H54 (cell line): ENCODE measurements at regions not wholly inside any gene's neighbourhood (a gene's known extent, or its start where the extent isn't known, plus 50 kb on each side); places are given as distances from the start of the nearest gene placed in this dataset.
"Not testable (repeated sequence)": the region's sequence is repeated elsewhere in the genome, so short reads cannot be mapped to it uniquely, and the experiment has no call there.

ENCODE experiments used
- DNase-seq: peaks from one replicate; pipeline ENCODE4 v3.0.0; 2011; ENCODE audit warnings: low spot score, mixed read lengths; ENCODE audit not compliant: insufficient read length
- FAIRE-seq: peaks from 3 replicates; lab custom pipeline; 2011; peaks lifted over from hg19 to GRCh38; lab: Jason Lieb, UNC
- POLR2A ChIP-seq: IDR thresholded peaks from 2 replicates; pipeline ENCODE4 v1.6.1; 2011; ENCODE audit warnings: low read depth, mild to moderate bottlenecking, low read length

DNA sequence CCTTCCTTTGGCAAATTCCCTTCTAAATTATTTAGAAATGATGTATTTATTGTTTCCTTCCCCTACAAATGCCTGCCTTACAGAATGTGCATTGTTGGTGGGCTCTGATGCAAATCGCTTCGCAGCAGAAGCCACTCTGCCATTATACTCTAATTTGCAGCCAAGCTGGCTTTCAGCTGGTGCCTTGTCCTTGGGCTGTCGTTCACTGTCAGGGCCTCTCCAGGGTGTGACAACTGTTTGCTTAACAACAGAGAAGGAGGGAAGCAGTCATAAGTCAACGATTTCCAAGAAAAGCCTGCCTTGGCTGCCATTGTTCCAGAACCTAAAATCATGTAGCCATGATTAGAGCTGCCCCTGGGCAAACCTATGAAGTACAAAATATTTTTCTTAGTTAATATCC is 260.1 kb upstream of the RGMB start:
- TF ChIP-seq POLR2A: no peak
- no peak for DNase-seq
- FAIRE-seq: no peak

DNA sequence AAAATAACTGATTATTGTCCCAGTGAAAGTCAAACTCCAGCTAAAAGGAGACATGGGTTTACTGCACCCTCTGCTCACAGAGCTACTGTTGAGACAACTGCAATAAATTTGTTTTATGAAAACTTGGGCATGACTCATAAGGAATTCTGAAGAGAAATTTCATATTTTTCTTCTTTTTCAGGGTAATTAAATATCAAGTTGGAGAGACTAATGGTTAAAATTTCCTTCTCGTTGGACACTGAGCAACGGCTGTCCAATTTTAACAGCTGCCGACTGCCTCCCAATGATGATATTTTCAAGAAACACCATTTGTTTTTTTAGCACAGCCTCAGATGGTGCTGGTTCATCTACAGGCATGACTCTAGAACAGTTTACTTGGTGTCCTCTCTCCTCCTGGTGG is 259.2 kb upstream of the RGMB start:
- DNase-seq (no peak), FAIRE-seq (no peak)
- no peak for TF ChIP-seq POLR2A

DNA sequence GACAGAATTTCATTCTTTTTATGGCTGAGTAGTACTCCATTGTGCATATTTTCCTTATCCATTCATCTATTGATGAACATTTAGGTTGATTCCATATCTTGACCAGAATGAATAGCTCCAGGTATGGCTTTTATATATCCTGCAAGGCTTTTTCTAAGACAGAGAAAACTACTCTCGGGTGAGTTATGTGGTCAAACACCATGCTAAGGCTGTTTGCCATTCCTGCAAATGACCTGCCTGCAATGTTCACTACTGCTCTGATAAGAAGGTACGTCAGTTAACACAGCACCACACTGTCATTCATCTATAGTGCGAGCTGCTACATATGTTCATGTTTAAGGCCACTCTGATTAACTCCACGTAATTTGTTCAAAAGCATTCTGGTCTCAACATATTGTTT is 256.8 kb upstream of the RGMB start:
- no peak for DNase-seq
- FAIRE-seq: no peak
- no peak for TF ChIP-seq POLR2A

GRCh38 chr5:98517560-98518366 is 255.7 kb upstream of the RGMB start:
- no peak for FAIRE-seq

DNA sequence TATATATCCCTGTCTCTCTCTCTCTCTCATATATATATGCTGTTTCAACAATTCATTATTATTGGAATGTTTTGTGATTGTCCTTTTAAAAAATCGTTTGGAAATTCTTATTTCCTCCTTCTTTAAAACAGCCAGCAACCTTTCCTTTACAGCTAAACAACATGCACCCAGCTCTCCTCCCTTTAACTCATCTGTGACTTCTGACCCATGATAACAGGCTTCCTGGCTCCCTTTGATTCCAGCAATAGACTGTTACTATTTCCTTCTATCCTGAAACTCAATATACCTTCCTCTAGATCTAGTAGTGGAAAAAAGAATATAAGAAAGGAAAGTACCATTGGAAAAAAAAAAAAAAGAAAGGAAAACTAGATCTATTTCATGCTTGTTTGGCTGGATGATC is 254.7 kb upstream of the RGMB start:
- DNase-seq (no peak), FAIRE-seq (no peak)
- no peak for TF ChIP-seq POLR2A

More at GRCh38 chr5:98517560-98518366, 255.7 kb upstream of the RGMB start:
- no peak for DNase-seq
- TF ChIP-seq POLR2A: no peak

- TF ChIP-seq POLR2A: no peak
- DNase-seq (no peak), FAIRE-seq (no peak)
Observed at GRCh38 chr5:98519571-98519970, 253.9 kb upstream of the RGMB start.

DNA sequence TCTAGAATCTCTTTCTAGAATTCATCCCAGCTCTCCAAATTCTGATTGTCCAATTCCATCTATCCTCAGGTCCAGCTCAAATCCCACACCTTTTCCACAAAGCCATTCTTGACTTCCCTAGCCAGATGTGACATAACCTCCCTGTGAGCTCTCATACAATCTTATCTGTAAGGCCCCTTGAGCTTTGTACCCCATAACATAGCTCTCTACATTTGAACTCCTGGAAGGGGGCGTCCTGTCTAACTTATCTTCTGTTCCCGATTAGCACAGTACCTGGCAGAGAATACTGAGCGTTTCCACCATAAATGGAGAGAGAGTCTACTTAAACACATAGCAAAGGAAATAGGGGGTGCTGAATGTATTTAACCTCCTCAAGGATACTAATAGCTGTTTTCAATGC is 251.6 kb upstream of the RGMB start:
- no peak for TF ChIP-seq POLR2A
- no peak for FAIRE-seq
- DNase-seq: no peak

GRCh38 chr5:98524773-98525172 is 248.7 kb upstream of the RGMB start:
- DNase-seq: no peak
- no peak for TF ChIP-seq POLR2A
- no peak for FAIRE-seq

DNA sequence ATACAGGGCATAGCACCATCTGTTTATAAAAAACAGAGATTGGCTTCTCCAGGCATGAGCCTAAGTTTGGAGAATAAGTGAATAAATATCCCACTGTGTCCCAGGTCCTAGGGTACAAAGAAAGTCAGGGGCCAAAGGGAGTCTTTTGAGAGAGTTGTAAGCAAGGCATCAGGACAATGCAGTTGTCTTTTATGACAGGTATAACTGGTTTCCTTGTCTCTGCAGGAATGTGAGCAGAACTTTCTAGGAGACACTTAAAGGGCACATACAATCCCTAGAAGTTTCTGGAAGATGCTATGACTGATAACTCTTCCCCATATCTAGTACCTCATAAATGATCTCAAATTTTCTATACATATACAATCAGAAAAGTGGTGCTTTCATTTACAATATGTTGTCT is 245.6 kb upstream of the RGMB start:
- FAIRE-seq (no peak), DNase-seq (no peak)
- no peak for TF ChIP-seq POLR2A

GRCh38 chr5:98529321-98529720 is 244.1 kb upstream of the RGMB start:
- no peak for DNase-seq
- FAIRE-seq: no peak

DNA sequence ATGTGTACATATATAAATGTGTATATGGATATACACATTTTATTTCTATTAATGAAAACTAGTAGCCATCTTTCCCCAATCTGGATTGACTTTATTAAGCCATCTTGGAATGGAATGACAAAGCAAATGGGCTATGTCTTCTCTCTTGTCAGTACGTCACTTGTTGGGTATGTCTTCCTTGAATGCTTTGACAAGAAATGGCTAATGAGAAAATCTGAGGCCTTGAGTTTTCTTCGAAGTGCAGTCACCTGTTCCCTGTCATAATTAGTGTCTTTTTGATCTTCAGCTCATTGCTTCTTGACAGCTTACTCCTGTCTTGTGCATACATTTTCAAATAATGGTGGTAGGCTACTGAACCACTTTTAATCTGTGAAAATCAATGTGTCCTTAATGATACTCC is 243.2 kb upstream of the RGMB start:
- TF ChIP-seq POLR2A: no peak
- FAIRE-seq (no peak), DNase-seq (no peak)

More at GRCh38 chr5:98529321-98529720, 244.1 kb upstream of the RGMB start:
- no peak for TF ChIP-seq POLR2A

DNA sequence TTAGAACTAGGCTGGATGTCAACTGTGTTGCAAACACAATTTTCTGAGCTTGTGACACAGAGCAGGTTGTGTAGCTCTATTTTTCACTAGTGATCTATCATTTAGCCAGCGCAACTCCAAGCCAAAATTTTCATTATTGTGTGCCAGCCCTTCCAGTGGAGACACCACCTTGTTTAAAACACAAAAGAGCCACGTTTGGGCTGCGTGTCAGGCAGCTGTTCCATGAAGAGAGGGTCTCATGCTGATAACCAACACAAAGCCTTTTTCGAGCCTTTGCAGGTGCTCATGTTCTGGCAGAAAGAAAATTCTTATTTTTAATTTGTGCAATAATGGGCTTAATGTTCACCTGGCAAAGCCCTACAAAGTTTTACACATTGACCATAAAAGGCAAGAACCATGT is 237.6 kb upstream of the RGMB start:
- DNase-seq (no peak), FAIRE-seq (peak; percentile 15)
- TF ChIP-seq POLR2A: no peak

GRCh38 chr5:98540056-98540455 is 233.4 kb upstream of the RGMB start:
- DNase-seq (no peak), FAIRE-seq (no peak)
- no peak for TF ChIP-seq POLR2A

DNA sequence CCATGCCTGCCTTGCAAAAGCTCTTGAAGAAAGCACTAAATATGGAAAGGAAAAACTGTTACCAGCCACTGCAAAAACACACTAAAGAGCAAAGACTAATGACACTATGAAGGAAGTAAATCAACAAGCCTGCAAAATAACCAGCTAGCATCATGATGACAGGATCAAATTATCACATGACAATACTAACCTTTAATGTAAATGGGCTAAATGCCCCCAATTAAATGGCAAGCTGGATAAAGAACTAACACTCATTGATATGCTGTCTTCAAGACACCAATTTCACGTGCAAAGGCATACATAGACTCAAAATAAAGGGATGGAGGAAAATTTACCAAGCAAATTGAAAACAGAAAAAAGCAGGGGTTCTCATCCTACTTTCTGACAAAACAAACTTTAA is 231.8 kb upstream of the RGMB start:
- DNase-seq: no peak
- no peak for TF ChIP-seq POLR2A
- no peak for FAIRE-seq

DNA sequence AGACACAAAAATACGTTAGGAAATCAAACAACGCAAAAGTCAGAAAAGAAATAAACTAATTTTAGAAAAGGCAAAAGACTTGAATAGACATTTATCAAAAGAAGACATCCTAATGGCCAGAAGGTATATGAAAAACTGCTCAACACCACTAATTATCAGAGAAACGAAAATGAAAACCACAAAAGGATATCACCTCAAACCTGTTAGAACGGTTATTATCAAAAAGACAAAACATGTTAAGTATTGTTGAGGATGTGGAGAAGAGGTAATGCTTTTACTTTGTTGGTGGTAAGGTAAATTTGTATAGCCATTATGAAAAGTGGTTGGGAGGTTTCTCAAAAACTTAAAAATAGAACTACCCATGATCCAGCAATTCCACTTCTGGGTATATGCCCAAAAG is 230.0 kb upstream of the RGMB start:
- no peak for DNase-seq
- TF ChIP-seq POLR2A: no peak
- FAIRE-seq: no peak

- DNase-seq, FAIRE-seq: not testable (repeated sequence)
Observed at GRCh38 chr5:98546924-98547323, 226.5 kb upstream of the RGMB start.
